ENCODE measurements at regions not wholly inside any gene's neighbourhood (a gene's known extent, or its start where the extent isn't known, plus 50 kb on each side); places are given as distances from the start of the nearest gene placed in this dataset.

DNA sequence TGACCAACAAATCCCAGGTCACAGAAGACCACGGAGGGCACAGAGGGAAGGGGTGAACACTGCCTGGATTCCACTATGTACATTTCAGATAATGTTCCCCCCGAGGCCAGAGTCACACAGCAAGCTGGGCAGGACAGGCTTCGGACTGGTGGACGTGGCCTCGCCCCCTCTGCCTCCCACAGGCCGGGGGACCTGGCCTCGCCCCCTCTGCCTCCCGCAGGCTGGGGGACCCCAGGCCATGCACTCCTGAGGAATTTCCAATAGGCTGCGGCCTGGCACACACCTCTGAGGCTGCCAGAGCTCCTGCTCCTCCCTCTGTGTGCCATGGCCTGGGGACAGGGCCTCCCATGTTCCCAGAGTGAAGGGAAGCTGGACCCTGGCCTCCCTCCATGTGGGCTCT, 1352.8 kb downstream of the BRD1 start:
- TF ChIP-seq, protein P1, sequence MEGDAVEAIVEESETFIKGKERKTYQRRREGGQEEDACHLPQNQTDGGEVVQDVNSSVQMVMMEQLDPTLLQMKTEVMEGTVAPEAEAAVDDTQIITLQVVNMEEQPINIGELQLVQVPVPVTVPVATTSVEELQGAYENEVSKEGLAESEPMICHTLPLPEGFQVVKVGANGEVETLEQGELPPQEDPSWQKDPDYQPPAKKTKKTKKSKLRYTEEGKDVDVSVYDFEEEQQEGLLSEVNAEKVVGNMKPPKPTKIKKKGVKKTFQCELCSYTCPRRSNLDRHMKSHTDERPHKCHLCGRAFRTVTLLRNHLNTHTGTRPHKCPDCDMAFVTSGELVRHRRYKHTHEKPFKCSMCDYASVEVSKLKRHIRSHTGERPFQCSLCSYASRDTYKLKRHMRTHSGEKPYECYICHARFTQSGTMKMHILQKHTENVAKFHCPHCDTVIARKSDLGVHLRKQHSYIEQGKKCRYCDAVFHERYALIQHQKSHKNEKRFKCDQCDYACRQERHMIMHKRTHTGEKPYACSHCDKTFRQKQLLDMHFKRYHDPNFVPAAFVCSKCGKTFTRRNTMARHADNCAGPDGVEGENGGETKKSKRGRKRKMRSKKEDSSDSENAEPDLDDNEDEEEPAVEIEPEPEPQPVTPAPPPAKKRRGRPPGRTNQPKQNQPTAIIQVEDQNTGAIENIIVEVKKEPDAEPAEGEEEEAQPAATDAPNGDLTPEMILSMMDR (IDR thresholded peaks at IDR 0.05; ENCODE audit: insufficient read depth, low read depth, low read length, missing control alignments) = no peak
- DNase-seq (ENCODE audit: low read depth) = no peak
- no peak overlapping the region for H3K4me3 ChIP-seq (ENCODE audit: low read length)

DNA sequence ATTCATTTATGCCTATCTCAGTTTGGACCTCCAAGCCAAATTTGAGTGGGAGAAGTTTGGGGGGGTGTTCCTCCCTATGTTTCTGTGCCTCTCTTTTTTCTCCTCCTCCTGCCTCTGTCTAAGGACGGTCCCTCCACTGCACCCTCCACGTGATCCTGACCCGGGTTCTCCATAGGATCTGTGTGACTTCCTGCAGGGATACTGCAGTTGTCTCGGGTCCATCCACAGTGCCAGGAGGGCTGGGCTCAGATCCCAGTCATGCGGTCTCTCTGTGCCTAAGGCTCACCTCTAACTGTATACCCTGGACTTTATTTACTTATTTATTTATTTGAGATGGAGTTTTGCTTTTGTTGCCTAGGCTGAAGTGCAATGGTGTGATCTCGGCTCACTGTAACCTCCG, 1354.5 kb downstream of the BRD1 start:
- no peak for DNase-seq (ENCODE audit: low read depth)
- no peak overlapping the region for H3K4me3 ChIP-seq (ENCODE audit: low read length)
- TF ChIP-seq, protein P1 (IDR thresholded peaks at IDR 0.05; ENCODE audit: insufficient read depth, low read depth, low read length, missing control alignments) = no peak

DNA sequence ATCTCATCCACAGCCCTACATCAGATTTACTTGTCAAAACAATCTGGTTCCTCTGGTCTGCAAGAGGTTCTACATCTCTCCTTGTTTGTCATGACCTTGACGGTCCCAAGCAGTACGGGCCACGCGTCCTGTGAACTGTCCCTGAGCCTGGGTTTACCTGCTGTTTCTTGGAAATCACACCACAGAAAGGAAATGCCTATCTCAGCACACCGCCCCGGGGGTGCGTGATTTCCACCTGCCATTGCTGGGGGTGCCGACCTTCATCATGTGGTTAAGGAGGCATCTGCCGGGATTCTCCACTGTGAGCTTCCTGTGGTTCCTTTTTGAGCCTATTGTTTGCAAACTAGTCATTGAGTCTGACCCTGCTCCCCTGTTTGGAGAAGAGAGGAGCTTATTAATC, 1363.4 kb downstream of the BRD1 start:
- H3K4me3 ChIP-seq (ENCODE audit: low read length) = no peak overlapping the region
- DNase-seq (ENCODE audit: low read depth) = no peak
- TF ChIP-seq, protein P1 (IDR thresholded peaks at IDR 0.05; ENCODE audit: insufficient read depth, low read depth, low read length, missing control alignments) = no peak

DNA sequence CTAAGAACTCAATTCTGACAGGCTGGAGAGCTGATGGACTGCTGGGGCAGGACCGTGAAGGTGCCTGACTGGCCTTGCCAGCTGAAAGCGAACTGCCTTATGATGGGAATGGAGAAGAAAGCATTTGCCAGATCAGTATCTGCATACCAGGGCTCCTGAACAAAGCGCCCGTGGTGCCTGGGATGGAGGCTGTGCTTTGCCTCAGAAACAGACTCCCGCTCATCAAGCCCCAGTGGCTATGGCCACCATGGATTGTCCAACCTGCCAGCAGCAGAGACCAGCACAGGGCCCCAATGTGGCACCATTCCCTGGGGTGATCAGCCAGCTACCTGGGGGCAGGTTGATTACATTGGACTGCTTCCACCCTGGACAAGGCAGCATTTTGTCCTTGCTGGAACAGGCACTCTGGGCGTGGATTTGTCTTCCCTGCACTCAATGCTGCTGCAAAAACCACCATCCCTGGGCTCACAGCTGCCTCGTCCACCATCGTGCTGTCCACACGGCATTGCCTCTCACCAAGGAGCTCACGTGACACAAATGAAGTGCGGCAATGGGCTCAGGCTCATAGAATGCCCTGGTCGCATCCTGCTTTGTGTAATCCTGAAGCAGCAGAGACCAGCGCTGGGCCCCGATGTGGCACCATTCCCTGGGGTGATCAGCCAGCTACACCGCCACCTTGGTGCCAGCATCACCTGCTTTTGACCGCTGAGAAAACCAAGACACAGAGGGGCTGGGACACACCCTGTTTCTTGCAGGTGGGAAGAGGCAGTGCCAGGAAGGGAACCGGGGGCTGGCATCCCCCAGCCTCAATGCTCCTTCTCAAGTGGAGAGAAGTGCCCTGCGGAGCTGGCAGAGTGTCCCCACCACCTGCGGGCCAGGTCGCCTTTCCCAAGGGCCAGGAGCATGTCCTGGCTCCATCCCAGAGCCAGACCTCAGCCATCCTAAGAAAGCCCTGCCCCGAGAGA, 1367.5 kb downstream of the BRD1 start:
- DNase-seq (ENCODE audit: low read depth) = no peak
- H3K4me3 ChIP-seq (ENCODE audit: low read length) = no peak overlapping the region
- TF ChIP-seq, protein P1 (IDR thresholded peaks at IDR 0.05; ENCODE audit: insufficient read depth, low read depth, low read length, missing control alignments) = no peak

DNA sequence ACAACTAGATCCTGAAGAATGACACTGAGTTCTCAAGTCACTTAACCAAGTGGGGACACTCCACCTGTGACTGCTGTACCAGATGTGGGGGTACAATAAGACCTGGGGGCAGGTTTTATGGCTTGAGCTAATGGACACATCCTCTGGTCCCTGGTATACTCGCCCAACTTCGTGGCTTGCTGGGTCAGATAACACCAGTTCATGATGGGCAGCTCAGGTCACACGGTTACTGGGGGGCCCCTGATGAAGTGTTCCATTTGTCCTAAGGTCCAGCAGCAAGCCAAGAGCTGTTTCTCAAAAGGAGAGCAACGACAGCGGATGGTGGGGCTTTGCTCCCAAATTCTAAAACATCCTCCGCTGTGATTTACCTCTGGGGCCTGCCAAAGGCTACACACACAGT, 1368.4 kb downstream of the BRD1 start:
- DNase-seq (ENCODE audit: low read depth) = no peak
- TF ChIP-seq, protein P1 (IDR thresholded peaks at IDR 0.05; ENCODE audit: insufficient read depth, low read depth, low read length, missing control alignments) = no peak
- no peak overlapping the region for H3K4me3 ChIP-seq (ENCODE audit: low read length)

DNA sequence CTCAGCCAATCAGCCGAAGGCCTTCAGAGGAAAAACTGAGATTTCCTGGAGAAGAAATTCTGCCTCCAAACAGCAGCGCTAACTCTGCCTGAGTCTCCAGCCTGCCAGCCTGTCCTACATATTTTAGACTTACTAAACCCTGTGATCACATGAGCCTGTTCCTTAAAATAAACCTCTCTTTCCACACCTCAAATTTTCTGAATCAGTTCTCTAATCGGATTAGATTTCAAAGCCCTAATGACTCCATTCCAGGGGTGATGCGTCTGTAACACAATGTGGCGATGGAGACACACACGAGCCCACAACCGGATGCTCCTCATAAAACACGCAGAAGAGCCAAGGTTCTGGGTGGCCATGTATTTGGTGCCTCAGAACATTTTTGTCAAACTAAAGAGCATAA, 1371.2 kb downstream of the BRD1 start:
- DNase-seq (ENCODE audit: low read depth) = no peak
- H3K4me3 ChIP-seq (ENCODE audit: low read length) = no peak overlapping the region
- TF ChIP-seq, protein P1 (IDR thresholded peaks at IDR 0.05; ENCODE audit: insufficient read depth, low read depth, low read length, missing control alignments) = no peak

Data from epithelial cell of esophagus (primary cell).